Esophagus muscularis mucosa (tissue), 4 donors: ENCODE measurements at regions not wholly inside any gene's neighbourhood (a gene's known extent, or its start where the extent isn't known, plus 50 kb on each side); places are given as distances from the start of the nearest gene placed in this dataset.

Experiments
- CTCF ChIP-seq, 3 experiments: fragments of 200-600 bp in 2 of 3; fragments of 450-650 bp in 1 of 3; sonication (generic) in 2 of 3; IDR thresholded peaks; one replicate each; pipeline ENCODE4 v1.5.1; 2017 to 2019; ENCODE audit warnings: antibody characterized with exemption in 3 of 3, mild to moderate bottlenecking in 2 of 3, moderate library complexity in 1 of 3
- EP300 ChIP-seq: sonication (generic); formaldehyde crosslinking; IDR thresholded peaks from one replicate; pipeline ENCODE4 v1.6.1; 2017; ENCODE audit warnings: antibody characterized with exemption
- POLR2A ChIP-seq: fragments of 450-650 bp; IDR thresholded peaks from one replicate; pipeline ENCODE4 v1.6.1; 2017; ENCODE audit warnings: antibody characterized with exemption, moderate library complexity, mild to moderate bottlenecking, low read depth
- POLR2AphosphoS5 ChIP-seq, 2 donors: sonication (generic); formaldehyde crosslinking; IDR thresholded peaks; one replicate each; pipeline ENCODE4 v1.6.1; 2017; ENCODE audit warnings: antibody characterized with exemption in 2 of 2

GRCh38 chr2:123364243-123364896 is 660.7 kb upstream of the CNTNAP5 start:
- TF ChIP-seq POLR2A: no peak
- no peak for TF ChIP-seq CTCF (IDR thresholded peaks at IDR 0.05)
- TF ChIP-seq EP300: no peak
- TF ChIP-seq POLR2AphosphoS5 (IDR thresholded peaks at IDR 0.05): no peak
